GM21381 (cell line): ENCODE measurements at regions not wholly inside any gene's neighbourhood (a gene's known extent, or its start where the extent isn't known, plus 50 kb on each side); places are given as distances from the start of the nearest gene placed in this dataset.
"Not testable (repeated sequence)": the region's sequence is repeated elsewhere in the genome, so short reads cannot be mapped to it uniquely, and the experiment has no call there.

ENCODE experiments used
- ATAC-seq: cut with Tn5 transposase; IDR thresholded peaks from one replicate; pipeline ENCODE4 v1.9.1; 2021; ENCODE audit warnings: mild to moderate bottlenecking, moderate library complexity; ENCODE audit not compliant: unreplicated experiment

- ATAC-seq: no peak
Measured at GRCh38 chr11:90512846-90513245, 290.0 kb upstream of the CHORDC1 start.

- ATAC-seq: no peak
Measured at GRCh38 chr11:90510839-90511238, 288.0 kb upstream of the CHORDC1 start.

- ATAC-seq: no peak
Measured at GRCh38 chr11:90500922-90501568, 278.2 kb upstream of the CHORDC1 start.

GRCh38 chr11:90496722-90497121 is 273.9 kb upstream of the CHORDC1 start:
- no peak for ATAC-seq

- ATAC-seq: no peak
Measured at GRCh38 chr11:90493379-90493778, 270.5 kb upstream of the CHORDC1 start.

GRCh38 chr11:90491466-90491865 is 268.6 kb upstream of the CHORDC1 start:
- no peak for ATAC-seq

- ATAC-seq: no peak
Measured at GRCh38 chr11:90476442-90477007, 253.7 kb upstream of the CHORDC1 start.

- ATAC-seq: no peak
Measured at GRCh38 chr11:90468923-90469322, 246.1 kb upstream of the CHORDC1 start.

GRCh38 chr11:90465553-90465952 is 242.7 kb upstream of the CHORDC1 start:
- ATAC-seq: no peak

GRCh38 chr11:90455347-90455920 is 232.6 kb upstream of the CHORDC1 start:
- ATAC-seq: not testable (repeated sequence)

- ATAC-seq: no peak
Measured at GRCh38 chr11:90453525-90453924, 230.7 kb upstream of the CHORDC1 start.

GRCh38 chr11:90449606-90450005 is 226.8 kb upstream of the CHORDC1 start:
- ATAC-seq: no peak

GRCh38 chr11:90448256-90448655 is 225.4 kb upstream of the CHORDC1 start:
- ATAC-seq: no peak

- ATAC-seq: no peak
Measured at GRCh38 chr11:90447618-90448017, 224.8 kb upstream of the CHORDC1 start.

- no peak for ATAC-seq
Measured at GRCh38 chr11:90446207-90446606, 223.4 kb upstream of the CHORDC1 start.

- ATAC-seq: no peak
Measured at GRCh38 chr11:90438069-90438468, 215.2 kb upstream of the CHORDC1 start.

GRCh38 chr11:90434858-90435257 is 212.0 kb upstream of the CHORDC1 start:
- ATAC-seq: no peak

GRCh38 chr11:90428836-90429235 is 206.0 kb upstream of the CHORDC1 start:
- ATAC-seq: no peak

GRCh38 chr11:90426442-90426841 is 203.6 kb upstream of the CHORDC1 start:
- no peak for ATAC-seq

GRCh38 chr11:90423378-90423777 is 200.5 kb upstream of the CHORDC1 start:
- ATAC-seq: no peak

- ATAC-seq: not testable (repeated sequence)
Measured at GRCh38 chr11:90422787-90423186, 199.9 kb upstream of the CHORDC1 start.

- ATAC-seq: no peak
Measured at GRCh38 chr11:90414221-90414620, 191.4 kb upstream of the CHORDC1 start.

- no peak for ATAC-seq
Measured at GRCh38 chr11:90407350-90407749, 184.5 kb upstream of the CHORDC1 start.
